ENCODE measurements at regions not wholly inside any gene's neighbourhood (a gene's known extent, or its start where the extent isn't known, plus 50 kb on each side); places are given as distances from the start of the nearest gene placed in this dataset.

DNA sequence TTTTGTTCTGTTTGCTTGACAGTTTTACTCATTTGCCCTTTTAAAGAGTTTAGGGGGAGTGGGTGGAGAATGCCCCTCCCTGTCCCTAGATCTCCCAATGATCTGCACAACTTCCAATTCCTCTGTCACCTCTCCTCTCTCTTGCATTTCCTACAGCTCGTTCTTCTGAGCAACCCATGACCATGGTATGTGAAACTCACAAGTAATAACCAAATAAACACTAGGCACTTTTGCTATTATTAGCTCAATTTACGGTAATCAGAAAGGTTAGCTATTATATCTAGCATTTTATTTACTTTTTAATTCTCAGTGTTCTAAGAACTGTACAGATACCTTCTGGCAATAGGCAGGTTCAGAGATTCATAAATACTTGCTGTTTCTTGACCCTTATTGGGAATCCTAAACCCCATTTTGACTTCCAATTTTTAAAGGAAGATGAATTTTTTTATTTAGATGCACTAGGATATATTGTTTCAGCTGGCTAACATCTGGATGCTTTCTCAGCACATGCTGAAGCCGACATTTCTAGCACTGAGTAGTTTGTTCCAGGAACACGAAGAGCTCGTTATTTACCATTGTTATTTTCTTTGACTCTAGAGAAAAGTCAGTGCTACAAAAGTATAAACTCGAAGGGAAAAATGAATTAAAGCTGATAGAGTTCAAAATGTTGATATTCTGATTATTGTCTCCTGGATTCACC lies 194.7 kb upstream of the TLL1 start:
- no peak for DNase-seq

DNA sequence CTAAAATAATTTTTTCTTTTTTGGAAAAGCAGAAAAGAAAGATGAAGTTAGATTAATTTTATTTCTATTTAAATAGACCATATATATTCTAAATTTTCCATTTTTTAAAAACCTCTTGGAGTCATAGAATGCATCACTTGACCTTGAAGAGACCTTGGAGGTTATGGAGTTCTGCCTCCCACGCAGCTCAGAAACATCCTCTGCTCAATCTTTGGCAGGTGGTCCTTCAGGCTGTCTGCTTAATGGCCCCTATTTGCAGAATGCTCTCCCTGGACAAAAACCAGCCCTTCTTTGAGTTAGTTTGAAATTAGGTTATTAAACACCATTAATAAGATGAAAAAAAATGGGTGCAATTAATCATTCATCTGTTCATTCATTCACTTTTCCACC lies 194.1 kb upstream of the TLL1 start:
- DNase-seq = no peak

DNA sequence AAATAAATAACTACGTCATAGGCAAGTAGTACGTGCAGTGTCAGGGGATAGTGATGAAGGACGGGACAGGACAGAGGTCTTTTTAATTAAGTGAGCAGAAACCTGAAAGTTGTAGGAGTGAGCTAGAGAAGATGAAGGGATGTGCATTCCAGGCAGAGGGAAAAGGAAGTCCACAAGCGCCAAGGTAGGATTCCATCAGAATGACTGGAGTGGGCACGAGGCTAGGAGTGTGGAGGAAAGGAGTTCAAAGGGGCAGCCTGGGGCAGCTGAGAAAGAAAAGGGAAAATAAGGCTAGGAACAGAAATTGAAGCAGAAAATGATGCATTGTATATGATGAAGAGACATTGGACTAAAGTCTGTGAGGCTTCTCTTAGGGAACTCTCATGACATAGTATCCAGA lies 192.2 kb upstream of the TLL1 start:
- DNase-seq = no peak

DNA sequence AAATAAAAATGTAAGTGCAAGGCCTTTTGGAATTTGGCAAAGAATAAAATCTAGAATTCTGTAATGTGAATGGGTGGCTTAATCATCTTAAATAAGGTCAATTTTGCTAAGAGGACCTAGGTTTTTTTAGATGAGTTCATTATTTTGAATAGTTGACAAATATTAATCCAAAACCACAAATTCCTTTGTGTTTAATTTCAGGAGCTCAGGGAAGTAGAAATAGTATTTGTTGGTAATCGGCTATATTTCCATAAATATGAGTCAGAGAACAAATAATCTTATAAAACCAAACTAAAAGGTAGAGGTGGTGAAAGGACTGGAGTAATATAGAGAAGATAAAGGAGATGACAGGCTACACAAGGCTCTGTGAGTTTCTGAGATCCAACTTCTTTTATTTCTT lies 190.4 kb upstream of the TLL1 start:
- no peak for DNase-seq

DNA sequence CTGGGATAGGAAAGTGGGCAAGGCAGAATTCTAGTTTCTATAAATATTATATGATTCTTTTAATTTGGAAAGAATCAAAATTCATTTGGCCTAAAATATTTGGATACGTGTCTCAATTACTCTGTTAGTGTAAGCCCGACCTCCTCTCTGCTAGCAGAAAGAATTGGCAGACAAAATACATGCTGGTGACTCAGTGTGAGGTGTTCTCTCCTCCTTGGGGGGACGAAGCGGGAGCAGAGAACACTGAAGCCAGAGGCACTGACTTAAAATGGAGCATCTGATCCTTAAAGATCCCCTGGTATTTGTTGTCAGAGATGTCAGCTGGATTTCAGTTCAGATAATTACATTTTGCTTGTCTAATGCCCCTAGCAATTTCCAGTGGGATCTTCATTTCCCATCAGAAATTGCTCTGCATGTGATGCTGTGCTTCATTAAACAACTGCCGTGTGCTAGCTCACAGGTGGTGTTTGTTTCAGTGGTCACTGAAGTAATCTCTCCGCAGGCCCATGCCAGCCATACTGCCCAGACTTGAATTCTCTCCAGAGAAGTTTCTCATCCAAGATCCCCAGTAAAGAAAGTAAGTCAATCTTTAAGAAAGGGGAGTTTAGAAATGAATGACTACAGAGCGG lies 188.7 kb upstream of the TLL1 start:
- DNase-seq = no peak

DNA sequence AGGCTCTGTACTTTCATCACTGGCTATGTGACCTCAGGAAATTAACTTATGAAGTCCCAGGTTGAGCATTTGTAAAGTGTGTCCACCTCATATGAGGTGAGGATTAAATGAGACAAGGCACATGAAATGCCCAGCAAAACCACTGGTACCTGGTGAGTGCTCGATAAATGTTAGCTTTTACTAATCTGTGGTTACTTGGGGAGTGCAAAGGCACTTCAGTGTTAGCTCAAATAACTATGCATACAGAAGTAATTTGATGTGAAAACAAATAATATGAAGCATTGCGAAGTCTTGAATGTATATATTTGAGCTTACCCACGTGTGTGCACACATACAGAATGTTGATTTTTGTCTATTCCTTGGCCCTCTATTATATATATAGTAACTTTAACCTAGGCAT lies 186.3 kb upstream of the TLL1 start:
- no peak for DNase-seq

DNA sequence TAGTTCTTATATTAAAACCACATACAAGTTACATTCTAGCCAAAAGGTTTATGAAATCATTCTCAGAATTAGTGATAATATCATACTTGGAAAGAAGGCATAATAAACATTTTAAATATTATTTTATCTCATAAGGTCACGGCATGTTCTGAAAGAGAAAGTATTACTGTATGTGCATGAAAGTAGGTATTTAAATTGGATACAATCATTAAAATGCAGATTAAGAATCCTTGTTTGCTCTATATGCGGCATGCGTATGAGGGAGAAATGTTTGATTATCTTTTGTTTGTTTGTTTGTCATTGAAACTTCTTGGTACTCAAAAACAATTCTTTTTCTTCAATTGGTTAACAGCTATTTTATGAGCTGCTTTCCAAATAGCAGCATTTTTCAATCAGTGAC lies 183.9 kb upstream of the TLL1 start:
- DNase-seq = no peak

DNA sequence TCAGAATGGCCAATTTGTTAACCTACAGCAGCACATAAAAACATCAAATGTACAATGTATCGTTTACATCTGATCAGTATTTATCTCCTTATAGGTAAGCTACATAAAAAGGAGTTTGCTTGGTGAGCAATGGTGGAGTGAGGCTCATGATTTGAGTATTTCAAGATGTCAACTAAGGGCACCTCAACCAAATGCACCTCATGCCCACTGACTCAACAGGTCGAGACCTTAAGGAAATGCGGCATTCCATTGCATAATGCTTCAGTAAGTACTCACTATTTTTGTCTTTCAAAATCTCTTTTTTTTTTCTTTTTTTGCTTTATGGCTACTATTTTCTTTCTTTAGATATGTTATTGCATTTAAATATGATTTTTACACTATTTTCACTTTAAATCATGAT lies 181.0 kb upstream of the TLL1 start:
- no peak for DNase-seq

DNA sequence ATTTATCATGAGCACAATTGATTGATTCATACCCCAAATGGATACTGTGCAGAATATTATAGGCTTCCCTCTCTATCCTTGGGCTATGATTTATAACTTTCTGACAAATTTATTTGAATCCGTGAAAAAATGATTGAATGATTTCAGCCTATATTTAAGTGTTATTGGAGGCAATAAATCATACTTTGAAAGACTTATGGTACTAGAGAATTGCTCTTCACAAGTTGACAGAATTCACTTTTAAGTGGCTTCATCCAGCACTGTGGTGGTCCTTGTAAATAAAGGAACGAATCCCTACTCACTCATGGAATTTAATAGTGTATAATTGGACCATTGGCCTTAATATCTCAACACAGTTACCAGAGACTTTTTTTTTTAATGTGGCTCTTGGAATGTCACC lies 174.8 kb upstream of the TLL1 start:
- DNase-seq = no peak

DNA sequence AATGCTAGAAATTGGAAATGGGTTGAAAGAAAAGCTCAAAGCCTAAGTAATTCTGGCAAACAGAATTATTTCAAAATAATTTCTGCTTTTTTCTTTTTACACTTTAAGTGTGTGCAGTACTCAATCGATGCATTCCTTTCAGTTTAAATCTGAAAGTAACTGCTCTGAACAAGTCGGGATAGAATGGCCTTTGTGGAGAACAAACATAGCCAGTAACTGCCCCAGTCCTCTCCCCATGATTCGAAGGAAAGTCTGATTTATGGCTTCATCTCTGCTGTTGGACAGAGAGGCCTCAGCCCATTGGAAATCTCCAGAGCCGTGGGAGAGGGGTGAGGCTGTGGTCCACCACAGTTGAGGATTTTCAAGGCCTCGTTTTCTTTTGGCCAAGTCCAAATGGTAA lies 174.0 kb upstream of the TLL1 start:
- DNase-seq = no peak

DNA sequence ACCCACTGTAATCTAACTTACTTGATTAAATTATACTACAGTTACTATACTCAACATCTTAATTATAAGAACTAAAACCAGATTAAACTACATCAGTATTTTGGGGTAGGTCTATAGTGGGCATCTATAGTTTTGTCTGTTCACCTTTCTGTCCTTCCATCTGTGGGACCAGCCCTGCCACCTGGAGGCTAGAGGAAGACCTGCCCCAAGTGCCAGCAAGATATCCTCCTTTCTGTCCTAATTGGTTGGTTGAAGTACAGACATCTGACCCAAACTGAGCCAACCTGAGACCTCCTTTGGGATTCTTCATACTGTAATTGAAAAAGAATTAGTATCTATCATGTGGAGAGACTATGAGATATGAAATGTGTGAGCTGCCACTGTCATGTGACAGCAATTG lies 172.2 kb upstream of the TLL1 start:
- no peak for DNase-seq

DNA sequence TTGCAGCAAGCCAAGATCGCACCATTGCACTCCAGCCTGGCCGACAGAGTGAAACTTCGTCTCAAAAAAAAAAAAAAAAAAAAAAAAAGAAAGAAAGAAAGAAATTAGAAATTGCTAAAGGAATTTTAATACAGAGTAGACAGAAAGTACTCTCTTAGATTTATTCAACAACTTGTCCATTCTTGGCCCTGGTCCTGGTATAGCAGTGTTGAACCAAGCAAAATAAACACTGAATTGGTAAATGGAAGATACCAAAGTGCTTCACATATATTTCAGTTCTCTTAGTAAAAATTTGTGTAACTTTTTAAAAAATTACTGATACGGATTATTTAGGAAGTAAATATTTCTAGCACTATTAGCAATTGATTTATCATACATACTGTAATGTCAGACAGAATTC lies 165.9 kb upstream of the TLL1 start:
- no peak for DNase-seq

DNA sequence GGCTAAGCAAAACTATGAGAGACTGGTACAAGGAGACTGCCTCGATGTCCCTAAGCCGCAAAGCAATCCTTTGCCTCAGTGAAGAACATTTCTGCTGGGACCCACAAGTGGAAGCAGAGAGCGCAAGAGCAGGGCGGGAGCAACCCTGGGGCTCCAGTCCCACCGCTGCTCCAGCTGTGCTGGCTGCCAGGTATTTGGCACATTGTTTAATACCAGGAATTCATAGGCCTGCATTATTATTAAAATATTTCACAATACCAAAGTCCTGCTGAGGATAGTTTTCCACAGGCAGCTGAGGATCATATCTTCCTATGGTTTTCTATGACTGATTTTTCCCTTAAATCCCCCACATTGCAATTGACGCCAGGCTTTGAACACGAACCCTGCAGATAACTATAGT lies 163.5 kb upstream of the TLL1 start:
- DNase-seq = no peak

DNA sequence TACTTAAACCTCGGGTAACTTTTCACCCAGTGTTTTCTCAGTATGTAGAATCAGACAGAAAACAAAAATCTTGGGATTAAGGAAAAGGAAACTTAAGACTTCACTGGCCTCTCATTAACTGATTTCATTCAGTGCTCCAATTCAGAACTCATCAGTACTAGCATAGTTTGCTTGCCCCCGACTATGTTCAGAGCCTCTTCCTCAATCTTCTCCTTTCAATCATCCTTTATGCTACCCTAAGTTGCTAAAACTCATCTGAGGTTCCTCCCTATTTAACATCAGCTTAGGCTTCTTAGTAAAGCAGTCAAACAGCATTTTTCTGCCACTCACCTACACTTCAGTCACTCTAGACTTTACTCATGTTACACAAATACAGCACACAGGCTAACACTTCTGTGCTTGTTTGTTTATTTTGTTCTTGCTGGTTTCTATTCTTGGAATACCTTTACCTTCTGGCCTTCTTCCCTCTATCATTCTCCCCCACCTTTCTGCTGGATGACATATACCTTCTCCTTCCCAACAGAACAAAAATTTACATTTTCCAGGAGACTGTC lies 163.0 kb upstream of the TLL1 start:
- peak; percentile 23 for DNase-seq

DNA sequence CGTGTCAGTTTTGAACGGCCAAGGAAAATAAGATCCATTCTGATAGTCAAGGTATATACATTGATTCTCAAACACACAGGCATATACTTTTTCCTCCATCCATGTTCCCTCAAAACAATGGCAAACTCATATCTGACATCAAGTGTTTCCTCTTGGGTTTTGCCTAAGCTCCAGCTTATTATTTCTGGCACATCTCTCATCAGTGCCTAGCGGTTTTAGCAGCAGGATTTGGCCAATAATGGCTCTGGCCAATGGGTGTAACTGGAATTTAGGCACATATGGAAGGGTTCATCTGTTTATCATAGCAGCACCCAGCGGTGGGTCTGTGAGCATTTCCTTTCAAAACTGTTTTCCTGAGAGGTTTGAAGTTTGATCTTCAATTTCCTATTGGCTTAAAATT lies 161.6 kb upstream of the TLL1 start:
- DNase-seq = no peak

DNA sequence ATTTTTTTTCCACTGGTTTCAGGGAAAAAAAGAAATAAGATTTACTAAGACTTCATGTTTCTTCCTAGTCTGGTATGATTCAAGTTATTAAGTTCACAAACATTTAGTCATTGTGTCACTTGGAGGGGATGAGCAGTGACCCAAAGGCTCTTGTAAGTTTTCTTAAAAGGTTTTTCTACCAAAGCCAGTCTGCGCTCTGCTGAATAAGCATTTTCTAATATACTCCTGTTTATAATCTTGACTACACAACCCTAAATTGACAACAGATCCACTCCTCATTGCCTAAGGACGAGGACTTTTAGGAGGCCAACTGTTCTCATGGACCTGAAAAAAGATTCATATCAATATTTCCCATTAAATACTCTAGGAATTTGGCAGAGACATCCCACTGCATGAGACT lies 161.1 kb upstream of the TLL1 start:
- no peak for DNase-seq

DNA sequence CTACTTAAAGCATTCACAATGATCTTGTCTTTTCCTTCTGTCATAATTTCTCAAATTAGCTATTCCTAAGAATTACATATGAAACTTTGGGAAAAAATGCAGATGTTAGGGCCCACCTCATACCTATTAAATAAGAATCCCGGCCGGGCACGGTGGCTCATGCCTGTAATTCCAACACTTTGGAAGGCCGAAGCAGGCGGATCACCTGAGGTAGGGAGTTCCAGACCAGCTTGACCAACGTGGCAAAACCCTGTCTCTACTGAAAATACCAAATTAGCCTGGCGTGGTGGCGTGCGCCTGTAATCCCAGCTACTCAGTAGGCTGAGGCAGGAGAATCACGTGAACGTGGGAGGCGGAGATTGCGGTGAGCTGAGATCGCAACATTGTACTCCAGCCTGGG lies 158.4 kb upstream of the TLL1 start:
- no peak for DNase-seq

DNA sequence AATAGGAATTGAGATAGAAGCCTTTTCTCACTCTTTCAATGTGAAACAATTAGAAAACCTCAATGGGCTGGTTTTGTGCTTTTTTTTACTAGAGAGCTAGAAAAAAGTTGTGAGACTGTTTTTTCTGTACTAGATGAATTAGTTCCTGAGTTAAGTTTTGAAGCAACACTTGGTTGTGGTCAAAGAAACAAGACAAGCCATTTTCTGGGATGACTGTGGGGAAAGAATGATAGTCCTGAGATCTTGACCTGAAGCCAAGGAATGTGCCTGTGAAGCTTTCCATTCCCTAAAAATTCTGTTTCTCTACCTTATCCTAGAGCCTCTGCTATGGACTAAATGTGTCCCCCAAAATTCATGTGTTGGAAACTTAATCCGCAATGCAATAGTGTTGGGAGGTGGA lies 157.8 kb upstream of the TLL1 start:
- no peak for DNase-seq

DNA sequence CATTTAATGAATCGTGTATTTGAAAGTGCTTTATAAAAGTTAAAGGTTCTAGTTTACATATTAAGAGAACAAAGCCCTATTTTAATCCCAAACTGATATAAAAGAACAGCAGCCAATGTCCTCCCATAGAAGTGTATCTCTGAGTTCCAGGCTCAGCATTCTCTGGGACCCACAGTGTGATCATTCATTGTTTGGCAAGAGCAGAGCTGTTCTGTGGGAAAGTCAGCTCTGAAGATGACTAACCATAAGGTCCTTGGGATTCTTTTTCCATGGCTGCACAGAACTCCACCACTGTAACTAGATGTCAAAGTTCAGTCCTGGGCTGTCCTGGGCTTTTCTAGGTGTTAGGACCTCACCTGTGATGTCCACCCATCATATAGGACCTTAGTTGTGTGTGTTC lies 157.0 kb upstream of the TLL1 start:
- no peak for DNase-seq

DNA sequence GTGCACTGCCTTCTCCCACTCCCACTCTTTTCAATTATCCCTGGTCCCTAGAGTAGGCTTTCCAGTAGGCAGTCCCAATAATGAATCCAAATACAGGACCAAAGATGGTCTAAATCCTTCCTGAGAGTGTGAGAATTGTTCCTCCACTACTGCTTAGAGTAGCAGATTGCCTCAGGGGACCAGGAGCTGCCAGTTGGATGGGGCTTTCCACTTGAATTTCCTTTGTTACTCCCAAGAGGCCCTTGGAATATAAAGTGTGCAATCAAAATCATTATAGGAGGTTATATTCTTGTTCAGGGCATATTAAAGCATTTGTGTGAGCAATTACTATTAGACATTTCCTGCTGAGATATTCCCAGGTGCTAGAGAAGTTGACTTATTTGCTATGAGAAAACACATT lies 156.6 kb upstream of the TLL1 start:
- DNase-seq = no peak

DNA sequence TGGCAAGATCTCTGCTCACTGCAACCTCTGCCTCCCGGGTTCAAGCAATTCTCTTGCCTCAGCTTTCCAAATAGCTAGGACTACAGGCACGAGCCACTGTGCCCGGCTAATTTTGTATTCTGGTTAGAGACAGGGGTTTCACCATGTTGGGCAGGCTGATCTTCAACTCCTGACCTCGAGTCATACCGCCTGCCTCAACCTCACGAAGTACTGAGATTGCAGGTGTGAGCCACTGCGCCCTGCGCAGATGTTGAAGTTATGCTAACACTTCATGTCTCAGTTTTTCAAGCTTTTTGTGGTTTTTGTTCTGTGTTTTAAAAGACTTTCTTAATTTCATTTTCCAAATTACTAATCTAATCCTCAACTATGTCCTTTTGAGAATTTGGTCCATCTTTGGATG lies 154.4 kb upstream of the TLL1 start:
- no peak for DNase-seq

DNA sequence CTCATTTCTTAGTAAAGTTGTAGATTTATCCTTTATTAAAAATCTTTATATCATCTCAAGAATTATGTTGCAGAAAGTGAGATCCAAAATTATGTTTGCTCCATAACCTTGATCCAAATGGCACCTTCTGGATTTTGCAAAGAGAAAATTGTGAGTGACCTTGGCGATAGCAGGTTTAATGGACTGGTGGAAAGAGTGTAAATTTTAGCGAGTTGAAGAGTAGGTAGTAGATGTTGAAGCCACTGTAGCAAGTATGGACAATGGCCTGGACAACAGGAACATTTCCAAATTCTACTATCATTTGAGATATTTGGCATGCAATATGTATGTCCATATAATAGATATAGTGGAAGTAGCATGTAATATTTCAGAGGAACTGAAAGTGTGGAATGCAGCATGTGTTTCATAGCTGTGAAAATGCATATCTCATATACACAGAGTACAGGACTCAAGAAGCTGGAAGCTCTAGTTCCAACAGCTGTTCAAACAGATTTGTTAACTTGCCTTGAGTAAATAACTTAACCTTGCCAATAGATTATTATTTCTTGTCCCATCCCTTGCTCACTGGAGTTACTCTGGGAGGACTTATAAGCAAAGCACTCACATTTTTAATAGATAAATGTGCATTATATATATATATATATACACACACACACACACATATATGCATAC lies 152.5 kb upstream of the TLL1 start:
- no peak for DNase-seq

DNA sequence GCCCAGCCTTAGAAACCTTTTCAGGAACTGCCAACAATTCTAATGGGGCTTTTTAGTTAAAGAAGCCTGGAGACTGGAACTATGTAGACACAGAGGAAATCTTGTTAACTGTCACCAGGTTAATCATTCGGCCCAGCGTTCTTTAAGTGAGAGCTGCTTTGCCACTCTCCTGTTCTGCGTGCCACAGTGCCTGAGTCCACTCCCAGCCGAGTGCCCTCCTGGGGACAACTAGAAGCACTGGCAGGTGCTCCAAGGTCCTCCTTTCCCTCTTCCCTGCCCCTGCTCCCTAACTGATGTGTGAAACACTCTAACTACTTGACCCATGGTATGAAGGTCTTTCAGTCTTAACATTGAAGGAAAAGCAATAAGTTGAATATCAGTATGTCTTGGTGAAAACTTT lies 151.2 kb upstream of the TLL1 start:
- DNase-seq = no peak

DNA sequence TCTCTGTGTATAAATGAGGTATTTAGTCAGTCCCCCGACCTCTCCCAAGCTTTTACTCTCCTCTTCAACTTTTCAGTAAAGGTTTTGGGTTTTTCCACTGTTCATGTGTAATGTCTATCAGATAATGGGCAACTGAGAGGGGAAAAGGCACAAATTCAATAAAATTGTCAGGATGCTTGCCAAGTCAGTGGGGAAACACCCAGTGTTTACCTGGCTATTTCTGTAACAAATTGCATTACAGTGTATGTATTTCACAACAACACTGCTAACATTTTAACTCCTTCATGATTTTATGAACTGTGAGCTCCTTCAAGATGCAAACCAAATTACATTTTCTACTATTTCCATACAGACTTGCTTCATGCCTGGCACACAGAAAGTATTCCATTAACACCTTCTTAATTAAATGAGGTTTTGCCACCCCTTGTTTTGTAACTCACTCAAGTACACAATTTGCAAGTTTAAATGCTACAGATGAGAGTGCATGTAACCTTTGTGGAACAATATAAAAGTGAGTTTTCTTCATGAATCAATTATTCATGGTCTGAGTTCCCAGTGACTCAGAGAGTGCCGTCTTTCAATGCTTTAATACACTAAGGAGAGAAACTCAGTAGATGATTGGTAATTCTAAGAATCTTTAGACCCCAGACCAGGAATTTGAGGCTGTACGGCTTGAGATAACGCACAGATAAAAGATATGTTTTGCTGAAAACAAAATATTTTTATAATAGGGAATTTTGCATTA lies 149.8 kb upstream of the TLL1 start:
- no peak for DNase-seq
